ENCODE measurements at regions not wholly inside any gene's neighbourhood (a gene's known extent, or its start where the extent isn't known, plus 50 kb on each side); places are given as distances from the start of the nearest gene placed in this dataset.

DNA sequence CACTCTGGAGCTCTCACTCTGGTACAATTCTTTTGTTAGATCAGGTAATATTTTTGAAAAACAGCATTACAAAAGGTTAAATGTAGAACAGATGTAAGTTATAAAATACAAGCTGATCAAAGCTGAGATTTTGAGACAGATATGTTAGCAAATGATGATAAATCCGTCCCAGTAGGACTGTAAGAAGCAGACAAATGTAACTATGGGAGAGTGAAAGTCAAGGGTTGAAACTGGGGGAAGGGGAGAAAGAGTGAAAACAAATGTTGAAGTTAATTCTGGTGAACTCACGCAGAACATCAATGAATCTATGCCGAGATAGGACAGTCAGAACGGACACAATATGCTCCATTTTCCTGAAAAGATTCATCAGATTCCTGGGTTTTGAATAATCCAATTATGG is 298.9 kb upstream of the IRX5 start:
- TF ChIP-seq, protein P1, sequence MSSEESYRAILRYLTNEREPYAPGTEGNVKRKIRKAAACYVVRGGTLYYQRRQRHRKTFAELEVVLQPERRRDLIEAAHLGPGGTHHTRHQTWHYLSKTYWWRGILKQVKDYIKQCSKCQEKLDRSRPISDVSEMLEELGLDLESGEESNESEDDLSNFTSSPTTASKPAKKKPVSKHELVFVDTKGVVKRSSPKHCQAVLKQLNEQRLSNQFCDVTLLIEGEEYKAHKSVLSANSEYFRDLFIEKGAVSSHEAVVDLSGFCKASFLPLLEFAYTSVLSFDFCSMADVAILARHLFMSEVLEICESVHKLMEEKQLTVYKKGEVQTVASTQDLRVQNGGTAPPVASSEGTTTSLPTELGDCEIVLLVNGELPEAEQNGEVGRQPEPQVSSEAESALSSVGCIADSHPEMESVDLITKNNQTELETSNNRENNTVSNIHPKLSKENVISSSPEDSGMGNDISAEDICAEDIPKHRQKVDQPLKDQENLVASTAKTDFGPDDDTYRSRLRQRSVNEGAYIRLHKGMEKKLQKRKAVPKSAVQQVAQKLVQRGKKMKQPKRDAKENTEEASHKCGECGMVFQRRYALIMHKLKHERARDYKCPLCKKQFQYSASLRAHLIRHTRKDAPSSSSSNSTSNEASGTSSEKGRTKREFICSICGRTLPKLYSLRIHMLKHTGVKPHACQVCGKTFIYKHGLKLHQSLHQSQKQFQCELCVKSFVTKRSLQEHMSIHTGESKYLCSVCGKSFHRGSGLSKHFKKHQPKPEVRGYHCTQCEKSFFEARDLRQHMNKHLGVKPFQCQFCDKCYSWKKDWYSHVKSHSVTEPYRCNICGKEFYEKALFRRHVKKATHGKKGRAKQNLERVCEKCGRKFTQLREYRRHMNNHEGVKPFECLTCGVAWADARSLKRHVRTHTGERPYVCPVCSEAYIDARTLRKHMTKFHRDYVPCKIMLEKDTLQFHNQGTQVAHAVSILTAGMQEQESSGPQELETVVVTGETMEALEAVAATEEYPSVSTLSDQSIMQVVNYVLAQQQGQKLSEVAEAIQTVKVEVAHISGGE (tag by site-specific recombination; conservative IDR thresholded peaks at IDR 0.05; ENCODE audit: low read depth), result no peak
- TF ChIP-seq ZNF24 (tag by site-specific recombination; IDR thresholded peaks at IDR 0.05) (no peak), IKZF3 (tag by site-specific recombination; IDR thresholded peaks at IDR 0.05) (no peak), GLI4 (tag by site-specific recombination; IDR thresholded peaks at IDR 0.05) (no peak), ZNF501 (tag by site-specific recombination; IDR thresholded peaks at IDR 0.05) (no peak), ZNF707 (tag by site-specific recombination; IDR thresholded peaks at IDR 0.05) (no peak)
- TF ChIP-seq, protein P2, sequence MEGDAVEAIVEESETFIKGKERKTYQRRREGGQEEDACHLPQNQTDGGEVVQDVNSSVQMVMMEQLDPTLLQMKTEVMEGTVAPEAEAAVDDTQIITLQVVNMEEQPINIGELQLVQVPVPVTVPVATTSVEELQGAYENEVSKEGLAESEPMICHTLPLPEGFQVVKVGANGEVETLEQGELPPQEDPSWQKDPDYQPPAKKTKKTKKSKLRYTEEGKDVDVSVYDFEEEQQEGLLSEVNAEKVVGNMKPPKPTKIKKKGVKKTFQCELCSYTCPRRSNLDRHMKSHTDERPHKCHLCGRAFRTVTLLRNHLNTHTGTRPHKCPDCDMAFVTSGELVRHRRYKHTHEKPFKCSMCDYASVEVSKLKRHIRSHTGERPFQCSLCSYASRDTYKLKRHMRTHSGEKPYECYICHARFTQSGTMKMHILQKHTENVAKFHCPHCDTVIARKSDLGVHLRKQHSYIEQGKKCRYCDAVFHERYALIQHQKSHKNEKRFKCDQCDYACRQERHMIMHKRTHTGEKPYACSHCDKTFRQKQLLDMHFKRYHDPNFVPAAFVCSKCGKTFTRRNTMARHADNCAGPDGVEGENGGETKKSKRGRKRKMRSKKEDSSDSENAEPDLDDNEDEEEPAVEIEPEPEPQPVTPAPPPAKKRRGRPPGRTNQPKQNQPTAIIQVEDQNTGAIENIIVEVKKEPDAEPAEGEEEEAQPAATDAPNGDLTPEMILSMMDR (tag by site-specific recombination; IDR thresholded peaks at IDR 0.05), result no peak
